PC-3 (cell line): ENCODE measurements at regions not wholly inside any gene's neighbourhood (a gene's known extent, or its start where the extent isn't known, plus 50 kb on each side); places are given as distances from the start of the nearest gene placed in this dataset.

ENCODE experiments used
- ATAC-seq: fragments of 200-7000 bp; cut with Tn5 transposase; 2 replicates; pipeline ENCODE4 v1.9.1; 2020; ENCODE audit warnings: mild to moderate bottlenecking, moderate library complexity
- BruUV-seq: library from RNA; stranded (reverse); fragments of 400-500 nt; replicated peaks from 2 replicates; lab custom pipeline; 2021; lab: Mats Ljungman, UMichigan
- CTCF ChIA-PET: fragments of 300-600 bp; sonication (Branson Sonifier 250); formaldehyde crosslinking; loops from one replicate; lab custom pipeline; 2022; ENCODE audit warnings: antibody characterized with exemption; lab: Charles Lee
- POLR2A ChIA-PET: fragments of 300-600 bp; sonication (Branson Sonifier 250); formaldehyde crosslinking; loops from one replicate; lab custom pipeline; 2022; ENCODE audit warnings: antibody characterized with exemption; ENCODE audit not compliant: unreplicated experiment; lab: Charles Lee
- DNase-seq: peaks from one replicate; pipeline ENCODE4 v3.0.0-alpha.2; 2015
- H2AFZ ChIP-seq: fragments of 300-600 bp; sonication (generic); 2 replicates; pipeline ENCODE4 v1.6.0; 2016; ENCODE audit warnings: antibody characterized with exemption, low read length
- H3F3A ChIP-seq: fragments of 300-600 bp; sonication (generic); one replicate; pipeline ENCODE4 v1.6.0; 2017; ENCODE audit warnings: antibody characterized with exemption, low read length, control low read depth, mild to moderate bottlenecking; ENCODE audit not compliant: unreplicated experiment
- H3K27ac ChIP-seq: fragments of 300-600 bp; sonication (generic); 2 replicates; pipeline ENCODE4 v1.5.1; 2016; ENCODE audit warnings: mild to moderate bottlenecking, low read length
- H3K27me3 ChIP-seq: fragments of 300-600 bp; sonication (generic); 2 replicates; pipeline ENCODE4 v1.6.1; 2016; ENCODE audit warnings: low read length, mixed read lengths
- H3K36me3 ChIP-seq: fragments of 300-600 bp; sonication (generic); 2 replicates; pipeline ENCODE4 v1.6.1; 2016; ENCODE audit warnings: low read depth, mixed run types, low read length, mixed read lengths
- H3K4me1 ChIP-seq: fragments of 300-600 bp; sonication (generic); 2 replicates; pipeline ENCODE4 v1.5.1; 2016; ENCODE audit warnings: low read length; ENCODE audit not compliant: insufficient read depth
- H3K4me2 ChIP-seq: fragments of 300-600 bp; sonication (generic); 2 replicates; pipeline ENCODE4 v1.6.0; 2016; ENCODE audit warnings: low read length
- H3K4me3 ChIP-seq: fragments of 300-600 bp; sonication (generic); 2 replicates; pipeline ENCODE4 v1.5.1; 2016; ENCODE audit warnings: mild to moderate bottlenecking, low read length, mixed read lengths
- H3K79me2 ChIP-seq: fragments of 300-600 bp; sonication (generic); 2 replicates; pipeline ENCODE4 v1.6.1; 2017; ENCODE audit warnings: low read length, mixed read lengths
- H3K9ac ChIP-seq: fragments of 300-600 bp; sonication (generic); 2 replicates; pipeline ENCODE4 v1.6.0; 2016; ENCODE audit warnings: mild to moderate bottlenecking, low read length
- H3K9me2 ChIP-seq: fragments of 300-600 bp; sonication (generic); replicated peaks from 2 replicates; pipeline ENCODE4 v1.6.1; 2016; ENCODE audit warnings: mixed run types, low read length, mixed read lengths
- H3K9me3 ChIP-seq: fragments of 300-600 bp; sonication (generic); 2 replicates; pipeline ENCODE4 v1.6.1; 2016; ENCODE audit warnings: low read length, mixed read lengths
- H4K20me1 ChIP-seq: fragments of 300-600 bp; sonication (generic); 2 replicates; pipeline ENCODE4 v1.6.1; 2016; ENCODE audit warnings: low read length, mixed read lengths
- CTCF ChIP-seq: fragments of 300-600 bp; sonication (generic); conservative IDR thresholded peaks from 2 replicates; pipeline ENCODE4 v1.5.1; 2017; ENCODE audit warnings: antibody characterized with exemption, low read depth, mild to moderate bottlenecking, low read length
- EZH2 ChIP-seq: fragments of 300-600 bp; sonication (generic); IDR thresholded peaks from one replicate; pipeline ENCODE4 v1.6.1; 2017; ENCODE audit warnings: antibody characterized with exemption, mild to moderate bottlenecking, low read length; ENCODE audit not compliant: unreplicated experiment
- EZH2phosphoT487 ChIP-seq: fragments of 300-600 bp; sonication (generic); IDR thresholded peaks from 2 replicates; pipeline ENCODE4 v1.6.1; 2018; ENCODE audit warnings: mild to moderate bottlenecking, antibody characterized with exemption, low read length, borderline replicate concordance
- intact Hi-C: fragments of 100-400 bp; cut with micrococcal nuclease; formaldehyde crosslinking; loops from 2 replicates; pipeline ENCODE4 v1.9.0; 2023

DNA sequence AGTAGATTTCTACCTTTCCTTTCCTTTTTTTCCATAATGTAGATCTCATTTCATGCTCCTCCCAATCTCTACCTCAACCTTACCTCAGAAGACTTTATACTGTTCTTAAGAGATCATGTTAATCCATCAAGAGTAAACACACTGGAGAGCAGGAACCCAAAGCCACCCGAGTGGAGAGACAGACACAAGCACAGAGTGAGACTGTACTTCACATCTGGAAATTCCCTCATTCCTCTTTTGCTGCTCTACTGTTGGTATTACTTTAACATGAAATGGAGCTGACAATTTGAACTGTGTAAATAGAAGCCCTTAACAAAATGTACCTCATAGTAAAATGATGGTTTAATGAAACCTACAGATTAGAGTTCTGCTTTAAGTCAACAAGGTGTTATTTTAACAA, 105.7 kb upstream of the RASGEF1B start:
- Histone ChIP-seq H3K79me2 (no peaks in the 10 kb centered on the region), H3K9me2 (no peaks in the 10 kb centered on the region), H2AFZ (no peak overlapping the region), H3K4me1 (peaks cover 4% of the 10 kb centered on the region; the same call in 1 of the 2 replicates), H3K27me3 (no peaks in the 10 kb centered on the region), H3K4me3 (no peak overlapping the region), H3K36me3 (no peaks in the 10 kb centered on the region), H3K27ac (no peak overlapping the region), H3F3A (no peaks in the 10 kb centered on the region), H3K4me2 (peak overlapping the region; percentile 28; the same call in 1 of the 2 replicates), H3K9me3 (no peaks in the 10 kb centered on the region), H3K9ac (no peak overlapping the region), H4K20me1 (no peaks in the 10 kb centered on the region)
- CTCF ChIA-PET = no interaction called here
- DNase-seq (no peak), ATAC-seq (no peak)
- BruUV-seq = no TSS peak
- POLR2A ChIA-PET = no interaction called here
- intact Hi-C loops = no loop called here
- TF ChIP-seq CTCF = no peak
- TF ChIP-seq EZH2 = no peak
- no peak for TF ChIP-seq EZH2phosphoT487

DNA sequence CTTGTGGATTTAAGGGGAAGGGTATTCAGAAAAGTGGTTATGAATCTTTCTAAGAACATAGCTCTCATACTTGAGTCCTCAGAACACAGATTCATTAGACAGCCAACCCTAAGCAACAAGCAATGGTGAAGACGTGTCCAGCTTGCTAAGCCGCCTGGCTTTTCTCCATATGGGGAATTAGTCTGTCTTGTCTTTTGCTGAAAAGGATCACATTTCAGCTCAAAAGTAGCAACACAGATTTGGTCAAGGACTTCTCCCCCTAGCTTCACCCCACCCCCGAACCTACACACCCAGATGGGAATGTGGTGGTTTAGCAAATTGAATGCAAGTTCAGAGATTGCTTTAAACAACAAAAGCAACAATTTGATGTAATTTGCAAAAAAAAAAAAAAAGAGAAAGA, 103.3 kb upstream of the RASGEF1B start:
- H3K36me3 ChIP-seq = no peaks in the 10 kb centered on the region
- H3K79me2 ChIP-seq = no peaks in the 10 kb centered on the region
- H3K27me3 ChIP-seq = no peaks in the 10 kb centered on the region
- H3K9ac ChIP-seq = no peak overlapping the region
- DNase-seq (no peak), ATAC-seq (no peak)
- ChIA-PET CTCF (no interaction called here), POLR2A (no interaction called here)
- no peak overlapping the region for H3K4me3 ChIP-seq
- no peak overlapping the region for H2AFZ ChIP-seq
- TF ChIP-seq EZH2phosphoT487 (no peak), EZH2 (no peak), CTCF (no peak)
- no peak overlapping the region for H3K4me2 ChIP-seq
- no peak overlapping the region for H3K27ac ChIP-seq
- H4K20me1 ChIP-seq = no peaks in the 10 kb centered on the region
- no peaks in the 10 kb centered on the region for H3F3A ChIP-seq
- no peaks in the 10 kb centered on the region for H3K9me2 ChIP-seq
- intact Hi-C loops = no loop called here
- no peaks in the 10 kb centered on the region for H3K9me3 ChIP-seq
- H3K4me1 ChIP-seq = peaks cover 4% of the 10 kb centered on the region; the same call in 1 of the 2 replicates
- no TSS peak for BruUV-seq

DNA sequence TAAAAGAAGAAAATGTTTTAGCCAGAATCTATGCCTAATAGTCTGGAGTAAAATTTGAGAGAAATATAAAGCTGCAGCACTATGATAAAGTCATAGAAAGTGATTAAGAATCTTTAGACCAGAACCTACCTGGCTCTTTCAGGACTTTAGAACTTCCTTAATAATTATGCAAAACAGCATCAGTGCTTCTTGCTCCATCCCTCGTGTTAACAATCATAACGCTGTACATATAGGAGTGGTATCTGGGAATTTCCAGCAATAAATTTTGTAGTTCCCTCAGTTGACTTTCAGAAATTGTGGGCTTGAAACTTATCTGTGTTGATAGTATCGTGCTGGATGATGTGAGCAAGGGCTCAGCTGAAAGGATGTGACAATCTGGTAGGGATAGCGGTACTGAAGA, 102.1 kb upstream of the RASGEF1B start:
- no peaks in the 10 kb centered on the region for H3K27me3 ChIP-seq
- ATAC-seq (no peak), DNase-seq (no peak)
- no peak overlapping the region for H3K4me2 ChIP-seq
- ChIA-PET CTCF (no interaction called here), POLR2A (no interaction called here)
- no peak overlapping the region for H3K4me3 ChIP-seq
- no peak for TF ChIP-seq EZH2phosphoT487
- TF ChIP-seq EZH2 = no peak
- no peak overlapping the region for H3K9ac ChIP-seq
- H4K20me1 ChIP-seq = no peaks in the 10 kb centered on the region
- no peak overlapping the region for H2AFZ ChIP-seq
- BruUV-seq = no TSS peak
- H3K4me1 ChIP-seq = no peaks in the 10 kb centered on the region
- intact Hi-C loops = no loop called here
- no peak overlapping the region for H3K27ac ChIP-seq
- H3K36me3 ChIP-seq = no peaks in the 10 kb centered on the region
- no peaks in the 10 kb centered on the region for H3K9me2 ChIP-seq
- H3F3A ChIP-seq = no peaks in the 10 kb centered on the region
- H3K79me2 ChIP-seq = no peaks in the 10 kb centered on the region
- H3K9me3 ChIP-seq = no peaks in the 10 kb centered on the region
